ENCODE measurements at regions not wholly inside any gene's neighbourhood (a gene's known extent, or its start where the extent isn't known, plus 50 kb on each side); places are given as distances from the start of the nearest gene placed in this dataset.
"Not testable (repeated sequence)": the region's sequence is repeated elsewhere in the genome, so short reads cannot be mapped to it uniquely, and the experiment has no call there.

DNA sequence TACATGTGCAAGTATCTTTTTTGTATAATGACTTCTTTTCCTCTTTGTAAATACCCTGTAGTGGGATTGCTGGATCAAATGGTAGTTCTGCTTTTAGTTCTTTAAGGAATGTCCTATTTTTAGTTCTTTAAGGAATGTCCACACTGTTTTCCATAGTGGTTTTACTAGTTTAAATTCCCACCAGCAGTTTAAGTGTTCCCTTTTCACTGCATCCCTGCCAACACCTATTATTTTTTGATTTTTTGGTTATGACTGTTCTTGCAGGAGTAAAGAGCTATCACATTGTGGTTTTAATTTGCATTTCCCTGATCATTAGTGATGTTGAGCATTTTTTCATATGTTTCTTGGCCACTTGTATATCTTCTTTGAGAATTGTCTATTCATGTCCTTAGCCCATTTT is 164.4 kb downstream of the RND3 start:
- DNase-seq; H3K27me3 Mint-ChIP-seq; H3K27ac Mint-ChIP-seq; H3K4me3 Mint-ChIP-seq; CTCF ChIA-PET; H3K36me3 Mint-ChIP-seq (ENCODE audit: low read depth); POLR2A ChIA-PET; H3K4me1 Mint-ChIP-seq; H3K9me3 Mint-ChIP-seq: not testable (repeated sequence)

GRCh38 chr2:150320608-150321007 is 166.9 kb downstream of the RND3 start:
- H3K4me1 Mint-ChIP-seq, result no peaks in the 10 kb centered on the region
- no peaks in the 10 kb centered on the region for H3K27me3 Mint-ChIP-seq
- H3K27ac Mint-ChIP-seq, result no peak overlapping the region
- ChIA-PET POLR2A (no interaction called here), CTCF (no interaction called here)
- no peak overlapping the region for H3K4me3 Mint-ChIP-seq
- no peaks in the 10 kb centered on the region for H3K36me3 Mint-ChIP-seq (ENCODE audit: low read depth)
- no peak for DNase-seq
- H3K9me3 Mint-ChIP-seq, result no peaks in the 10 kb centered on the region

GRCh38 chr2:150319658-150320555 is 167.6 kb downstream of the RND3 start:
- H3K27ac Mint-ChIP-seq, result no peak overlapping the region
- ChIA-PET CTCF (no interaction called here), POLR2A (no interaction called here)
- no peaks in the 10 kb centered on the region for H3K4me1 Mint-ChIP-seq
- H3K36me3 Mint-ChIP-seq (ENCODE audit: low read depth), result no peaks in the 10 kb centered on the region
- H3K27me3 Mint-ChIP-seq, result no peaks in the 10 kb centered on the region
- H3K9me3 Mint-ChIP-seq, result no peaks in the 10 kb centered on the region
- no peak for DNase-seq
- H3K4me3 Mint-ChIP-seq, result no peak overlapping the region

- peaks cover 3% of the 10 kb centered on the region for H3K9me3 Mint-ChIP-seq
- H3K4me3 Mint-ChIP-seq, result no peak overlapping the region
- POLR2A ChIA-PET, result no interaction called here
These were observed 168.4 kb downstream of the RND3 start for GRCh38 chr2:150319085-150319484.

DNA sequence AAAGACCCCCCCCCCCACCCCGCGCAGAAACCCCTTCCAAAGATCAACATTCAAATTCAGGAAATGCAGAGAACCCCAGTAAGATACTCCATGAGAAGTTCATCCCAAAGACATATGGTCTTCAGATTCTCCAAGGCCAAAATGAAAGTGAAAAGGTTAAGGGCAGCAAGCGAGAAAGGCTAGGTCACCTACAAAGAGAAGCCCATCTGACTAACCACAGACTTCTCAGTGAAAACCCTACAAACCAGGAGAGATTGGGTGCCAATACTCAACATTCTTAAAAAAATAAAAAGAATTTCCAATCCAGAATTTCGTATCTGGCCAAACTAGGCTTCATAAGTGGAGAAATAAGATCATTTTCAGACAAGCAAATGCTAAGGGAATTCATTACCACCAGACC is 175.2 kb downstream of the RND3 start:
- ChIA-PET POLR2A (no interaction called here), CTCF (no interaction called here)
- no peak overlapping the region for H3K4me3 Mint-ChIP-seq
- H3K4me1 Mint-ChIP-seq, result no peaks in the 10 kb centered on the region
- no peak overlapping the region for H3K27ac Mint-ChIP-seq
- DNase-seq, result no peak
- no peaks in the 10 kb centered on the region for H3K27me3 Mint-ChIP-seq
- H3K36me3 Mint-ChIP-seq (ENCODE audit: low read depth), result no peaks in the 10 kb centered on the region
- H3K9me3 Mint-ChIP-seq, result peaks cover 10% of the 10 kb centered on the region

More at GRCh38 chr2:150319085-150319484, 168.4 kb downstream of the RND3 start:
- Mint-ChIP-seq H3K27ac (no peak overlapping the region), H3K4me1 (no peaks in the 10 kb centered on the region), H3K36me3 (ENCODE audit: low read depth) (no peaks in the 10 kb centered on the region), H3K27me3 (no peaks in the 10 kb centered on the region)
- CTCF ChIA-PET, result no interaction called here
- no peak for DNase-seq

DNA sequence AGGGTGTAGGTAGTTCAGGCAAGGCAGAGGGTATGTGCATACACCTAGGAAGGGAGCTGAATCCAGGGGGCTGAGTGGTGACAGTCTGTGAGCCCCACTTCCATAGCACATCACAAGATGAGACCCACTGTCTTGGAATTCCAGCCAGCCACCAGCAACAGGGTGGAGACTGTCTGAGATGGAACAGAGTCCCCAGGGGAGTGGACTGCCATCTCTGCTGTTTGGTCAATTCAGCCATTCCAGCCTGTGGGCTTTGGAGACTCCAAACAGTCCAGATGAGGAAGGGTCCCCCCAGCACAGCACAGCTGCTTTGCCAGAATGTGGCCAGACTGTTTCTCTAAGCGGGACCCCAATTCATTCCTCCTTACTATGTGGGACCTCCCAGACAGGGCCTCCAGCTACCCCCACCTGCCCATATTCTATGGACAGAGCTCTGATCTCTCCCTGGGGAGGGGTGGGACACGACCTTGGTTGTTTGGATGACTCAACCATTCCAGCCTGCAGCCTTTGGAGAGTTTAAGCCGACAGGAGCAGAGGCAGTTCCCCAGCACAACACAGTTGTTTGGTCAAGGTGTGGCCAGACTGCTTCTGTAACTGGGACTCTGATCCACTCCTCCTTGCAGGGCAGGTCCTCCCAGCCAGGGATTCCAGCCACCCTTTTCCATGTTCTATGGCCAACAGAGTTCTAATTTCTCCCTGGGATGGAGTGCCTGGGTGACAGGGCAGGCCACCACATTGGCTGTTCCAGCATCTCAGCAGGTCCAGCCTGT is 178.0 kb downstream of the RND3 start:
- ChIA-PET CTCF (no interaction called here), POLR2A (no interaction called here)
- Mint-ChIP-seq H3K4me3 (no peak overlapping the region), H3K27me3 (no peaks in the 10 kb centered on the region), H3K9me3 (peaks cover 8% of the 10 kb centered on the region), H3K36me3 (ENCODE audit: low read depth) (no peaks in the 10 kb centered on the region), H3K27ac (no peak overlapping the region), H3K4me1 (no peaks in the 10 kb centered on the region)
- DNase-seq, result no peak

DNA sequence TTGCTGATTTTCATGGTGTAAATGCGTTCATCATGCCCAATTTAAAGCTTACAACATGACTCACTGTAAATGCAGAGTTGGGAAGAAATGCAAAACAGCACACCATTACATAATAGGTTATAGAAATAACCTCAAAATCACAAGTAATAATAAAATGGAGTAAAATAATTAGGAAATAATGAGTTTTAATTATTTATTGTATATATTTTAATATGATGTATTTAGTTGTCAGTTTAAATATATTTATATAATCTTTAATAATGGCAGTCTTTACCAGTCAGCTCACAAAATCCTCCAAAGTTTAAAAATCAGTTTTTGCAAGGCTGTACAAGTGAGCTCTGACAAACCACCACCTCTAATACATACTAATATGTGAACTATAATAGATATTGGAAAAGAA is 180.2 kb downstream of the RND3 start:
- no peak for DNase-seq
- Mint-ChIP-seq H3K36me3 (ENCODE audit: low read depth) (no peaks in the 10 kb centered on the region), H3K27ac (no peak overlapping the region), H3K27me3 (no peaks in the 10 kb centered on the region), H3K4me3 (no peak overlapping the region), H3K4me1 (no peaks in the 10 kb centered on the region), H3K9me3 (peaks cover 5% of the 10 kb centered on the region)
- POLR2A ChIA-PET, result no interaction called here
- CTCF ChIA-PET, result no interaction called here

DNA sequence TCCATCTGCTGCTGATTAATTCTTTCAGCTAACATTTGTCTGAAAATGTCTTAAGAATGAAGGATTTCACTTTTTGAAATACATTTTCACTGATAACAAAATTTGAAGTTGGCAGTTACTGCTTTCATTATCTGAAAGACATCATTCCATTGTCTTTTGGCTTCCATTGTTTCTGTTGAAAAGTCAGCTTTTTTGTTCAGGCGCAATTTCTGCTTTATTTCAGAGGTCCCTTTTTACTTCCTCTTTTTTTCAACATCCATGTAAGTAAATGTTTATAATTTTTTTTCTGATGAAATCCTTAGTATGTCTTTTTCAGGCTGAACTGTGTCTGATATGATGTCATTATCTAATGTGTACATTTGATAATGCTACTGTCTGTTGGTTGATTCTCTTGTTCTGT is 184.2 kb downstream of the RND3 start:
- no peak for DNase-seq
- CTCF ChIA-PET, result no interaction called here
- no peaks in the 10 kb centered on the region for H3K36me3 Mint-ChIP-seq (ENCODE audit: low read depth)
- H3K4me3 Mint-ChIP-seq, result no peak overlapping the region
- H3K9me3 Mint-ChIP-seq, result peaks cover 5% of the 10 kb centered on the region
- H3K4me1 Mint-ChIP-seq, result no peaks in the 10 kb centered on the region
- H3K27ac Mint-ChIP-seq, result no peak overlapping the region
- no peaks in the 10 kb centered on the region for H3K27me3 Mint-ChIP-seq
- POLR2A ChIA-PET, result no interaction called here

GRCh38 chr2:150298571-150299305 is 188.7 kb downstream of the RND3 start:
- no peaks in the 10 kb centered on the region for H3K4me1 Mint-ChIP-seq
- DNase-seq, result no peak
- no peaks in the 10 kb centered on the region for H3K27me3 Mint-ChIP-seq
- no peak overlapping the region for H3K4me3 Mint-ChIP-seq
- H3K27ac Mint-ChIP-seq, result no peak overlapping the region
- no peaks in the 10 kb centered on the region for H3K36me3 Mint-ChIP-seq (ENCODE audit: low read depth)
- POLR2A ChIA-PET, result no interaction called here
- H3K9me3 Mint-ChIP-seq, result peaks cover 5% of the 10 kb centered on the region
- CTCF ChIA-PET, result no interaction called here

GRCh38 chr2:150296770-150297546 is 190.5 kb downstream of the RND3 start:
- CTCF ChIA-PET, result no interaction called here

GRCh38 chr2:150295544-150295943 is 191.9 kb downstream of the RND3 start:
- H3K9me3 Mint-ChIP-seq, result no peaks in the 10 kb centered on the region
- DNase-seq, result no peak
- ChIA-PET CTCF (no interaction called here), POLR2A (no interaction called here)
- H3K27me3 Mint-ChIP-seq, result no peaks in the 10 kb centered on the region
- no peaks in the 10 kb centered on the region for H3K36me3 Mint-ChIP-seq (ENCODE audit: low read depth)
- no peak overlapping the region for H3K27ac Mint-ChIP-seq
- no peaks in the 10 kb centered on the region for H3K4me1 Mint-ChIP-seq
- H3K4me3 Mint-ChIP-seq, result no peak overlapping the region

More at GRCh38 chr2:150296770-150297546, 190.5 kb downstream of the RND3 start:
- Mint-ChIP-seq H3K27ac (no peak overlapping the region), H3K36me3 (ENCODE audit: low read depth) (no peaks in the 10 kb centered on the region), H3K4me1 (no peaks in the 10 kb centered on the region), H3K27me3 (no peaks in the 10 kb centered on the region), H3K4me3 (no peak overlapping the region), H3K9me3 (no peaks in the 10 kb centered on the region)
- DNase-seq, result no peak
- POLR2A ChIA-PET, result no interaction called here

- no peaks in the 10 kb centered on the region for H3K9me3 Mint-ChIP-seq
- no peaks in the 10 kb centered on the region for H3K27me3 Mint-ChIP-seq
- H3K36me3 Mint-ChIP-seq (ENCODE audit: low read depth), result no peaks in the 10 kb centered on the region
- POLR2A ChIA-PET, result no interaction called here
- DNase-seq, result no peak
- CTCF ChIA-PET, result no interaction called here
- H3K4me1 Mint-ChIP-seq, result no peaks in the 10 kb centered on the region
- H3K27ac Mint-ChIP-seq, result no peak overlapping the region
- H3K4me3 Mint-ChIP-seq, result no peak overlapping the region
These were observed 193.7 kb downstream of the RND3 start for GRCh38 chr2:150293771-150294170.

DNA sequence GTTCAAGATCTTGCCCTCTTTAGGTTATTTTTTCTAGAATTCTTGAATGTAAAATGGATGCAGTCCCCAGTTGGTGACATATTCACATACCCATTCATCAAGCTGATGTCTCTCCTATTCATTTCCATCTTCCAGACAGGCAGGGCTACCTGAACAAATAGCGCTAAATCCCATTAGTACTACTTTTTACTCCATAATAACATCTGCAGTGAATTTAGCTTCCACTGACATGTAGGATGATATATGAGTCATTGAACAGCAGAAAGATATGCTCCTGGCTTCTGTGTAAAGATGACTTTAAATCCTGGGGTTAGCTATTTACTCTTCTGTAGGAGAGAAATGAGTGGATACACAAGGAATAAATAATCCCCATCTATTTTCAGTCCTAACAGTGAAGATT is 194.7 kb downstream of the RND3 start:
- Mint-ChIP-seq H3K9me3 (no peaks in the 10 kb centered on the region), H3K27me3 (no peaks in the 10 kb centered on the region), H3K36me3 (ENCODE audit: low read depth) (no peaks in the 10 kb centered on the region), H3K4me1 (no peaks in the 10 kb centered on the region), H3K27ac (no peak overlapping the region), H3K4me3 (no peak overlapping the region)
- CTCF ChIA-PET, result no interaction called here
- POLR2A ChIA-PET, result no interaction called here
- no peak for DNase-seq
